ENCODE measurements at regions not wholly inside any gene's neighbourhood (a gene's known extent, or its start where the extent isn't known, plus 50 kb on each side); places are given as distances from the start of the nearest gene placed in this dataset.

GRCh38 chr2:133986081-133986837, 267.6 kb upstream of the MGAT5 start:
- intact Hi-C loops (cut with DNase I) = no loop called here
- H3K36me3 ChIP-seq = no peaks in the 10 kb centered on the region
- no peak overlapping the region for H3K4me3 ChIP-seq
- H3K9me3 ChIP-seq = no peaks in the 10 kb centered on the region
- peaks cover 2% of the 10 kb centered on the region for H3K27me3 ChIP-seq
- no peak overlapping the region for H3K27ac ChIP-seq
- ATAC-seq = no peak
- DNase-seq = no peak
- TF ChIP-seq CTCF (IDR thresholded peaks at IDR 0.05) = no peak
- H3K4me1 ChIP-seq = no peaks in the 10 kb centered on the region

GRCh38 chr2:133986881-133987795, 266.7 kb upstream of the MGAT5 start:
- no peaks in the 10 kb centered on the region for H3K36me3 ChIP-seq
- H3K4me3 ChIP-seq = no peak overlapping the region
- intact Hi-C loops (cut with DNase I) = no loop called here
- no peaks in the 10 kb centered on the region for H3K4me1 ChIP-seq
- no peak for TF ChIP-seq CTCF (IDR thresholded peaks at IDR 0.05)
- H3K27me3 ChIP-seq = peaks cover 8% of the 10 kb centered on the region
- ATAC-seq (no peak), DNase-seq (no peak)
- H3K9me3 ChIP-seq = no peaks in the 10 kb centered on the region
- no peak overlapping the region for H3K27ac ChIP-seq

GRCh38 chr2:133988316-133988891, 265.5 kb upstream of the MGAT5 start:
- peaks cover 8% of the 10 kb centered on the region for H3K27me3 ChIP-seq
- H3K4me3 ChIP-seq = no peak overlapping the region
- H3K9me3 ChIP-seq = no peaks in the 10 kb centered on the region
- TF ChIP-seq CTCF (IDR thresholded peaks at IDR 0.05) = no peak
- H3K27ac ChIP-seq = no peak overlapping the region
- H3K36me3 ChIP-seq = no peaks in the 10 kb centered on the region
- no peaks in the 10 kb centered on the region for H3K4me1 ChIP-seq
- ATAC-seq (no peak), DNase-seq (no peak)
- intact Hi-C loops (cut with DNase I) = no loop called here

GRCh38 chr2:133991606-133992168, 262.2 kb upstream of the MGAT5 start:
- Histone ChIP-seq H3K27me3 (peaks cover 8% of the 10 kb centered on the region), H3K4me3 (no peak overlapping the region), H3K4me1 (no peaks in the 10 kb centered on the region), H3K9me3 (no peaks in the 10 kb centered on the region), H3K36me3 (no peaks in the 10 kb centered on the region), H3K27ac (no peak overlapping the region)
- DNase-seq (no peak), ATAC-seq (no peak)
- no peak for TF ChIP-seq CTCF (IDR thresholded peaks at IDR 0.05)
- intact Hi-C loops (cut with DNase I) = no loop called here

- intact Hi-C loops (cut with DNase I) = no loop called here
- DNase-seq (no peak), ATAC-seq (no peak)
- H3K4me3 ChIP-seq = no peak overlapping the region
- no peaks in the 10 kb centered on the region for H3K36me3 ChIP-seq
- no peaks in the 10 kb centered on the region for H3K9me3 ChIP-seq
- H3K27ac ChIP-seq = no peak overlapping the region
- no peak for TF ChIP-seq CTCF (IDR thresholded peaks at IDR 0.05)
- H3K4me1 ChIP-seq = no peaks in the 10 kb centered on the region
- peaks cover 8% of the 10 kb centered on the region for H3K27me3 ChIP-seq
These were observed 261.4 kb upstream of the MGAT5 start for GRCh38 chr2:133992454-133992853.
